Central memory CD8-positive, alpha-beta T cell (primary cell): ENCODE measurements at regions not wholly inside any gene's neighbourhood (a gene's known extent, or its start where the extent isn't known, plus 50 kb on each side); places are given as distances from the start of the nearest gene placed in this dataset.
"Not testable (repeated sequence)": the region's sequence is repeated elsewhere in the genome, so short reads cannot be mapped to it uniquely, and the experiment has no call there.

Experiments
- ATAC-seq: fragments of 150-1000 bp; cut with Tn5 transposase; replicated peaks from 2 replicates; pipeline ENCODE4 v1.10.0; 2022; ENCODE audit warnings: mild to moderate bottlenecking, moderate FRiP score, moderate number of reproducible peaks; ENCODE audit not compliant: poor library complexity, severe bottlenecking; ENCODE audit errors: extremely low read depth
- DNase-seq, 2 donors: peaks; one replicate each; pipeline ENCODE4 v3.0.0; 2021; ENCODE audit warnings: low spot score in 2 of 2
- H3K27ac Mint-ChIP-seq: one replicate; pipeline ENCODE4 v1.8.0; 2022; ENCODE audit warnings: low read depth, mild to moderate bottlenecking, moderate library complexity, mixed read lengths
- H3K27me3 Mint-ChIP-seq: one replicate; pipeline ENCODE4 v1.8.0; 2022; ENCODE audit warnings: mixed read lengths
- H3K36me3 Mint-ChIP-seq: one replicate; pipeline ENCODE4 v1.8.0; 2022; ENCODE audit warnings: mild to moderate bottlenecking, moderate library complexity, mixed read lengths; ENCODE audit not compliant: insufficient read depth
- H3K4me1 Mint-ChIP-seq: one replicate; pipeline ENCODE4 v1.8.0; 2022; ENCODE audit warnings: mixed read lengths
- H3K4me3 Mint-ChIP-seq: one replicate; pipeline ENCODE4 v1.8.0; 2022; ENCODE audit warnings: mild to moderate bottlenecking, moderate library complexity, mixed read lengths
- H3K9me3 Mint-ChIP-seq: one replicate; pipeline ENCODE4 v1.8.0; 2022; ENCODE audit warnings: mixed read lengths

DNA sequence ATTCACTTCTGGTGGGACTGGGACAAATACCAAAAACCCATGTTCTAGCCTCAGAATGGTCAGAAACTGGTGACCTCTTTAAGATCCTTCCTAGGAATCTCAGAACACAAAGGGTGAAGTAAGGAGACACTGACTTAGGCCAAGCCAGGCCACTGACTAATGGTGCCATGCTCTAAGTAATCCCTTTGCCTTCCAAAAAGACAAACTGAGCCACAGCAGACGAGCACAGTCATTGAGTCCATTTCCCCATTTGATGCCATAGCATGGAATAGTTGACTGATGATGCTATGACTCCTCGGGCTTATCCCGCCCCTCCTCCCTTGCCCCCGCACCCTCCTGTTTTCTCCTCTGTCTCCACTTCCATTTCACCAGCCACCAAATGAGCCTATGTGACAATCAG, 145.8 kb upstream of the ZNF648 start:
- peaks cover 11% of the 10 kb centered on the region for H3K4me1 Mint-ChIP-seq
- ATAC-seq (no peak), DNase-seq (no peak)
- H3K27ac Mint-ChIP-seq, result no peak overlapping the region
- no peak overlapping the region for H3K4me3 Mint-ChIP-seq
- H3K36me3 Mint-ChIP-seq, result peaks cover 2% of the 10 kb centered on the region
- H3K27me3 Mint-ChIP-seq, result no peaks in the 10 kb centered on the region
- H3K9me3 Mint-ChIP-seq, result no peaks in the 10 kb centered on the region

- no peaks in the 10 kb centered on the region for H3K9me3 Mint-ChIP-seq
- no peak for DNase-seq
- no peaks in the 10 kb centered on the region for H3K27me3 Mint-ChIP-seq
- H3K27ac Mint-ChIP-seq, result no peak overlapping the region
- peaks cover 11% of the 10 kb centered on the region for H3K4me1 Mint-ChIP-seq
- no peak overlapping the region for H3K4me3 Mint-ChIP-seq
- no peak for ATAC-seq
- peaks cover 2% of the 10 kb centered on the region for H3K36me3 Mint-ChIP-seq
Measured at GRCh38 chr1:182206626-182207239, 145.2 kb upstream of the ZNF648 start.

- Mint-ChIP-seq H3K4me3 (no peak overlapping the region), H3K9me3 (no peaks in the 10 kb centered on the region), H3K4me1 (peaks cover 11% of the 10 kb centered on the region), H3K27me3 (no peaks in the 10 kb centered on the region), H3K27ac (no peak overlapping the region), H3K36me3 (peaks cover 2% of the 10 kb centered on the region)
- DNase-seq (no peak), ATAC-seq (no peak)
Measured at GRCh38 chr1:182205351-182206022, 144.0 kb upstream of the ZNF648 start.

- ATAC-seq, result no peak
- H3K4me1 Mint-ChIP-seq, result peaks cover 11% of the 10 kb centered on the region
- no peaks in the 10 kb centered on the region for H3K27me3 Mint-ChIP-seq
- no peaks in the 10 kb centered on the region for H3K9me3 Mint-ChIP-seq
- H3K36me3 Mint-ChIP-seq, result peaks cover 2% of the 10 kb centered on the region
- no peak overlapping the region for H3K4me3 Mint-ChIP-seq
- DNase-seq, result no peak
- no peak overlapping the region for H3K27ac Mint-ChIP-seq
Measured at GRCh38 chr1:182203191-182203875, 141.8 kb upstream of the ZNF648 start.

DNA sequence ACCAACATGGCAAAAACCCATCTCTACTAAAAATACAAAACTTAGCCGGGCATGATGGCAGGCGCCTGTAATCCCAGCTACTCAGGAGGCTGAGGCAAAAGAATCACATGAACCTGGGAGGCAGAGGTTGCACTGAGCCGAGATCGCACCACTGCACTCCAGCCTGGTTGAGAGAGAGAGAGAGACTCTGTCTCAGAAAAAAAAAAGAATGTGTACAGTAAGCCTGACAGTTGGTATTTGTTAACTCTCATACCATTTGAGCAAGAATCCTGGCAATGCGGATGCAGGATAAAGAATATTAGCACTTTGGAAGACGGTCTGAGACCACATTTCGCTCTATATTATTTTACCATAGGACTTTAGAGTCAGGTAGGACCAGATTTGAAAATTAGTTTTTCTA, 140.0 kb upstream of the ZNF648 start:
- H3K4me1 Mint-ChIP-seq, H3K36me3 Mint-ChIP-seq, H3K27me3 Mint-ChIP-seq, H3K27ac Mint-ChIP-seq, H3K9me3 Mint-ChIP-seq, H3K4me3 Mint-ChIP-seq, ATAC-seq, DNase-seq: not testable (repeated sequence)

DNA sequence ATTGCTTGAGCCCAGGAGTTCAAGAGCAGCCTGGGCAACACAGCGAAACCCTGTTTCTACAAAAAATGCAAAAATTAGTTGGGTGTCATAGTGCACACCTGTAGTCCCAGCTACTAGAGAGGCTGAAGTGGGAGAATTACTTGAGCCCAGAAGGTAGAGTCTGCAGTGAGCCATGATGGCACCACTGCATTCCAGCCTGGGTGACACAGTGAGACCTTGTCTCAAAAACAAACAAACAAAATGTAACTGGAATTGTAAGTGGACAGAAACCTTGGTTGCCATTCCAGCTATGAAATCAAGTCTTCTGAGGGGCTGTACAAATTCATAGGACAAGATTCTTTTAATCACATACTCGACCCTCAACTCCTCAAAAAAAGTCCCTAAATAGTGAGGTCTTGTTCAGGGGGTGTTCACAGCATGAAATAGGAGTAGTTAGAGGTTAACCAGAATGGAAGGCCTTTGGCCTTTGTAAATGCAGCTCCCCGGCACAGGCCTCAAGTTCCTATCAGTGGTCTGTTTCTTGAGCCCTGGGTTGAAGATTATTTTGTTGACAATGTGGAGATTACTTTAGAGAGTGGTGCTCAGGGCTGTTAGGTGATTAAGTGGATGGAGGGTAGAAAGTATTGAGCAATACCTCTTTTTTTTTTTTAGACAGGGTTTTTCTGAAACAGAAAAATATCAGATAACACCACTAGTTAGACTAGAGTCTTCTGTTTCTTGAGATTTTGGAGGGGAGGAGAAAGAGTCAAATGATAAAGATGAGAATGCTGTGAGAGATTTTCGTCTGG, 138.7 kb upstream of the ZNF648 start:
- Mint-ChIP-seq H3K9me3 (no peaks in the 10 kb centered on the region), H3K4me1 (no peaks in the 10 kb centered on the region), H3K36me3 (peaks cover 2% of the 10 kb centered on the region), H3K4me3 (no peak overlapping the region), H3K27me3 (peaks cover 17% of the 10 kb centered on the region), H3K27ac (no peak overlapping the region)
- DNase-seq (no peak), ATAC-seq (no peak)

DNA sequence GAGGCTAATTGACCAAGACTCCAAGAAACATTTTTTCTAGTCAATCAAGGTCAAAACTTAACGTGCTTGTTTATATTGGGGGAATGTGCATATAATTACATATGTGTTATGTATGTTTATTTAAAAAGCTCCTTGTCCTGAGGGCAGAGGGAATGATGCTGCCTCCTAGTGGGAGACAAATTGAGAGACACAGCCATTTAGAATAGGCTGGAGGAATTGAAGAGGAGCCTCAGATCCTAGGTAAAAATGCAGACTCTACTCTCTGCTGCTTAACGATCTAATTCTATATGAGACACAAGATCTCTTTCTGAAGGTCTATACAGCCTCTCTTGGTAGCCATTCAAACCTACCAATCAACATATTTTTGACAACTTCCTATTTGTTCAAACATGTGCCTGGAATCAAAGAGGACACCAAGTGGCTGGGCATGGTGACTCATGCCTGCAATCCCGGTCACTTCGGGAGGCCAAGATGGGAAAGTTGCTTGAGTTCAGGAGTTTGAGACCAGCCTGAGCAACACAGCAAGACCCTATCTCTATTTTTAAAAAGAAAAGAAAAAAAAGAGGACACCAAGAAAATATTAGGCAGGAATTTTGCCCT, 136.6 kb upstream of the ZNF648 start:
- H3K4me1 Mint-ChIP-seq, result no peaks in the 10 kb centered on the region
- ATAC-seq, result no peak
- peaks cover 17% of the 10 kb centered on the region for H3K27me3 Mint-ChIP-seq
- H3K27ac Mint-ChIP-seq, result no peak overlapping the region
- H3K36me3 Mint-ChIP-seq, result no peaks in the 10 kb centered on the region
- H3K9me3 Mint-ChIP-seq, result no peaks in the 10 kb centered on the region
- no peak for DNase-seq
- H3K4me3 Mint-ChIP-seq, result no peak overlapping the region

GRCh38 chr1:182196897-182197870, 135.7 kb upstream of the ZNF648 start:
- no peaks in the 10 kb centered on the region for H3K9me3 Mint-ChIP-seq
- H3K4me1 Mint-ChIP-seq, result no peaks in the 10 kb centered on the region
- DNase-seq (no peak), ATAC-seq (no peak)
- no peak overlapping the region for H3K4me3 Mint-ChIP-seq
- peaks cover 20% of the 10 kb centered on the region for H3K27me3 Mint-ChIP-seq
- no peaks in the 10 kb centered on the region for H3K36me3 Mint-ChIP-seq
- H3K27ac Mint-ChIP-seq, result no peak overlapping the region

- Mint-ChIP-seq H3K4me3 (no peak overlapping the region), H3K9me3 (no peaks in the 10 kb centered on the region), H3K27ac (no peak overlapping the region), H3K27me3 (peaks cover 31% of the 10 kb centered on the region), H3K36me3 (no peaks in the 10 kb centered on the region), H3K4me1 (no peaks in the 10 kb centered on the region)
- DNase-seq (no peak), ATAC-seq (no peak)
Measured at GRCh38 chr1:182195733-182196132, 134.2 kb upstream of the ZNF648 start.

DNA sequence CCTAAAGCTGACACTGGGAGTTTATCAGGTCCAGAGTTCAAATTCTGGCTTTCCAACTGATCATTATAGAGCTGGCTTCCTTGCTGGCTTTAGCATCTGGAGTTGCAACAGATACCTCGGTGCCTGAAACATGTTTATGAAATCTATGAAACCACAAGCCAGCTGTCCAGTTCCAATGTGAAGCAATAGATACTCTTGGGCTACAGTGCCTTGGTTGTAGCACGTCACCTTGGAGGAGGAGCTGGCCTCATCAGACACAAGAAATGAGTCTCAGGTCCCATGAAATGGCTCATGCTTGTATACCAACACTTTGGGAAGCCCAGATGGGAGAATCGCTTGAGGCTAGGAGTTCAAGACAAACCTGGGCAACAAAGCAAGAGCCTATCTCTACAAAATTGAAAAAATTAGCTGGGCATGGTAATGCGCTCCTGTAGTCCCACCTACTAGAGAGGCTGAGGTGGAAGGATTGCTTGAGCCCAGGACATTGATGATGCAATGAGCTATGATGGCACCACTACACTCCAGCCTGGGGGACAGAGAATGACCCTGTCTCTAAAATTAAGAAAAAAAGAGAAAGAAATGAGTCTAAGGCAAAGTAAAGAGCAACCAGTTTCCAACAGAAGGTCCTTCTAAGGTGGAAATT, 132.5 kb upstream of the ZNF648 start:
- Mint-ChIP-seq H3K27ac (no peak overlapping the region), H3K4me1 (no peaks in the 10 kb centered on the region), H3K36me3 (no peaks in the 10 kb centered on the region), H3K4me3 (no peak overlapping the region), H3K9me3 (no peaks in the 10 kb centered on the region), H3K27me3 (peaks cover 31% of the 10 kb centered on the region)
- no peak for ATAC-seq
- no peak for DNase-seq

DNA sequence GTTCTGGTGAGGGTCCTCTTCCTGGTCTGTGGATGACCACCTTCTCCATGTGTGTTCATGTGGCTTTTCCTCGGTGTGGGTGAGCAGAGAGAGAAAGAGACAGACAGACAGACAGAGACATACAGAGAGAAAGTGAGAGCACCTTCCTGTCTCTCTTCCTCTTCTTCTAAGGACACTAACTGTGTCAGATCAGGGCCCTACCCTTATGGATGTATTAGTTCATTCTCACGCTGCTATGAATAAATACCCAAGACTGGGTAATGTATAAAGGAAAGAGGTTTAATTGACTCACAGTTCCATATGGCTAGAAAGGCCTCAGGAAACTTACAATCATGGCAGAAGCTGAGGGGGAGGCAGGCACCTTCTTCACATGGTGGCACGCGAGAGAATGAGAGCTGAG, 131.5 kb upstream of the ZNF648 start:
- ATAC-seq, result no peak
- H3K4me3 Mint-ChIP-seq, result no peak overlapping the region
- no peaks in the 10 kb centered on the region for H3K36me3 Mint-ChIP-seq
- H3K27ac Mint-ChIP-seq, result no peak overlapping the region
- no peak for DNase-seq
- H3K27me3 Mint-ChIP-seq, result peaks cover 29% of the 10 kb centered on the region
- H3K9me3 Mint-ChIP-seq, result no peaks in the 10 kb centered on the region
- H3K4me1 Mint-ChIP-seq, result no peaks in the 10 kb centered on the region
